Panc1 (cell line): ENCODE measurements at regions not wholly inside any gene's neighbourhood (a gene's known extent, or its start where the extent isn't known, plus 50 kb on each side); places are given as distances from the start of the nearest gene placed in this dataset.

ENCODE experiments used
- ATAC-seq: fragments of 200-7000 bp; cut with Tn5 transposase; 2 replicates; pipeline ENCODE4 v1.9.1; 2020; ENCODE audit warnings: mild to moderate bottlenecking, moderate library complexity
- BruUV-seq: library from RNA; stranded (reverse); fragments of 400-500 nt; replicated peaks from 2 replicates; lab custom pipeline; 2021; lab: Mats Ljungman, UMichigan
- CTCF ChIA-PET: fragments of 300-600 bp; sonication (Branson Sonifier 250); formaldehyde crosslinking; loops from one replicate; lab custom pipeline; 2022; ENCODE audit warnings: antibody characterized with exemption; lab: Charles Lee
- POLR2A ChIA-PET: fragments of 300-600 bp; sonication (Branson Sonifier 250); formaldehyde crosslinking; loops from one replicate; lab custom pipeline; 2022; ENCODE audit warnings: antibody characterized with exemption; lab: Charles Lee
- DNase-seq: peaks from one replicate; pipeline ENCODE4 v3.0.0-alpha.2; 2010; ENCODE audit warnings: low read depth, low spot score
- H3K27ac ChIP-seq: 2 replicates; pipeline ENCODE4 v1.5.1; 2011; ENCODE audit warnings: mild to moderate bottlenecking, low read length, inconsistent platforms
- H3K27me3 ChIP-seq: fragments of 200-500 bp; sonication (Bioruptor generic); 2 replicates; pipeline ENCODE4 v1.6.0; 2014; ENCODE audit warnings: low read length, inconsistent platforms; ENCODE audit not compliant: control insufficient read depth, insufficient read depth
- H3K36me3 ChIP-seq: fragments of 200-500 bp; sonication (Bioruptor generic); 2 replicates; pipeline ENCODE4 v1.5.1; 2014; ENCODE audit warnings: inconsistent platforms, mild to moderate bottlenecking, low read length, moderate library complexity; ENCODE audit not compliant: control insufficient read depth, insufficient read depth
- H3K4me1 ChIP-seq: 2 replicates; pipeline ENCODE4 v1.5.1; 2011; ENCODE audit warnings: inconsistent platforms, mild to moderate bottlenecking, low read length, moderate library complexity; ENCODE audit not compliant: control insufficient read depth, insufficient read depth
- H3K4me3 ChIP-seq, 2 experiments: 2 replicates each; pipeline ENCODE4 v1.5.1; 2011 to 2012; ENCODE audit warnings: low read depth in 2 of 2, low read length in 2 of 2, mild to moderate bottlenecking in 2 of 2, inconsistent platforms in 1 of 2, moderate library complexity in 1 of 2
- H3K9me3 ChIP-seq: fragments of 200-500 bp; sonication (Bioruptor generic); 2 replicates; pipeline ENCODE4 v1.5.1; 2014; ENCODE audit warnings: low read depth, mild to moderate bottlenecking, inconsistent platforms, low read length, moderate library complexity; ENCODE audit not compliant: control insufficient read depth, insufficient read depth
- POLR2AphosphoS5 ChIP-seq: IDR thresholded peaks from 2 replicates; pipeline ENCODE4 v1.6.1; 2012; ENCODE audit warnings: mild to moderate bottlenecking, low read depth, low read length, moderate library complexity
- SIN3A ChIP-seq: IDR thresholded peaks from 2 replicates; pipeline ENCODE4 v1.6.1; 2012; ENCODE audit warnings: low read depth, mild to moderate bottlenecking, low read length, moderate library complexity, borderline replicate concordance; ENCODE audit not compliant: insufficient read depth
- TCF7L2 ChIP-seq: IDR thresholded peaks from 2 replicates; pipeline ENCODE4 v1.6.1; 2011; ENCODE audit warnings: mild to moderate bottlenecking, low read depth, low read length, inconsistent platforms
- in situ Hi-C: cut with HindIII; loops from 2 replicates; pipeline ENCODE4 v1.10.0; 2016; ENCODE audit warnings: low sequenced_read_pairs, low pct_unique_long_range_greater_than_20kb
- intact Hi-C: fragments of 100-400 bp; cut with micrococcal nuclease; formaldehyde crosslinking; loops from one replicate; pipeline ENCODE4 v1.10.0; 2022; ENCODE audit not compliant: unreplicated experiment
- TF ChIP-seq, protein P1 (sequence below), 2 experiments: IDR thresholded peaks; 2 replicates each; pipeline ENCODE4 v1.6.1; 2011 to 2012; ENCODE audit warnings: low read depth in 2 of 2, control low read depth in 1 of 2, low read length in 1 of 2, mild to moderate bottlenecking in 1 of 2, moderate library complexity in 1 of 2; ENCODE audit not compliant: insufficient read depth in 1 of 2
- TF ChIP-seq, protein P2 (sequence below): fragments of 450-650 bp; IDR thresholded peaks from 2 replicates; pipeline ENCODE4 v1.5.1; 2017; ENCODE audit warnings: mild to moderate bottlenecking

DNA sequence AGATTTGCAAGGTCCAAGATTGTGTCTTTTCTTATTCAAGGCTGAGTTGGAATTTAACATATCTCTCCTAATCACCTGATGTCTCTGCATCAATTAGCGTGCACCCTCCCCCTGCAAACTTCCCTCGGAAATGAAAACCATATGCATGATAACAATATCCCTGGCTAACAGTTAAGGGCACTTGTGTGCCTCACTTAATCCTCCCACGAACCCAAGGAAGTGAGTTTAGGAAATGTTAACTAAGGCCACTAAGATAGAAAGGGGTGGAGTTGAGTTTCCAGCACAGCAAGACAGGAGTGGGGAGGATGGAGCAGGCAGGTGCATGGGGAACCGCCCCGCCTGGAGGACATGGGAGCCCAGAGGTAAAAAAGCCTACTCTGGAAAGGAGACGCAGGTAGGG is 52.4 kb upstream of the PTMA start:
- Histone ChIP-seq H3K4me3 (no peak overlapping the region), H3K27me3 (no peaks in the 10 kb centered on the region), H3K27ac (no peak overlapping the region), H3K9me3 (no peaks in the 10 kb centered on the region), H3K4me1 (no peaks in the 10 kb centered on the region), H3K36me3 (no peaks in the 10 kb centered on the region)
- ATAC-seq (no peak), DNase-seq (no peak)
- ChIA-PET POLR2A (interaction anchor here (0.6 kb wide), 1 partner anchor 13 kb away, joined by 3 read pairs; no protein-coding TSS in a partner anchor), CTCF (interaction anchor here (1.1 kb wide), 1 partner anchor 22 kb away, joined by 5 read pairs; no protein-coding TSS in a partner anchor)
- BruUV-seq, result no TSS peak
- TF ChIP-seq, protein P1, sequence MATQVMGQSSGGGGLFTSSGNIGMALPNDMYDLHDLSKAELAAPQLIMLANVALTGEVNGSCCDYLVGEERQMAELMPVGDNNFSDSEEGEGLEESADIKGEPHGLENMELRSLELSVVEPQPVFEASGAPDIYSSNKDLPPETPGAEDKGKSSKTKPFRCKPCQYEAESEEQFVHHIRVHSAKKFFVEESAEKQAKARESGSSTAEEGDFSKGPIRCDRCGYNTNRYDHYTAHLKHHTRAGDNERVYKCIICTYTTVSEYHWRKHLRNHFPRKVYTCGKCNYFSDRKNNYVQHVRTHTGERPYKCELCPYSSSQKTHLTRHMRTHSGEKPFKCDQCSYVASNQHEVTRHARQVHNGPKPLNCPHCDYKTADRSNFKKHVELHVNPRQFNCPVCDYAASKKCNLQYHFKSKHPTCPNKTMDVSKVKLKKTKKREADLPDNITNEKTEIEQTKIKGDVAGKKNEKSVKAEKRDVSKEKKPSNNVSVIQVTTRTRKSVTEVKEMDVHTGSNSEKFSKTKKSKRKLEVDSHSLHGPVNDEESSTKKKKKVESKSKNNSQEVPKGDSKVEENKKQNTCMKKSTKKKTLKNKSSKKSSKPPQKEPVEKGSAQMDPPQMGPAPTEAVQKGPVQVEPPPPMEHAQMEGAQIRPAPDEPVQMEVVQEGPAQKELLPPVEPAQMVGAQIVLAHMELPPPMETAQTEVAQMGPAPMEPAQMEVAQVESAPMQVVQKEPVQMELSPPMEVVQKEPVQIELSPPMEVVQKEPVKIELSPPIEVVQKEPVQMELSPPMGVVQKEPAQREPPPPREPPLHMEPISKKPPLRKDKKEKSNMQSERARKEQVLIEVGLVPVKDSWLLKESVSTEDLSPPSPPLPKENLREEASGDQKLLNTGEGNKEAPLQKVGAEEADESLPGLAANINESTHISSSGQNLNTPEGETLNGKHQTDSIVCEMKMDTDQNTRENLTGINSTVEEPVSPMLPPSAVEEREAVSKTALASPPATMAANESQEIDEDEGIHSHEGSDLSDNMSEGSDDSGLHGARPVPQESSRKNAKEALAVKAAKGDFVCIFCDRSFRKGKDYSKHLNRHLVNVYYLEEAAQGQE (IDR thresholded peaks at IDR 0.05; ENCODE audit: insufficient read depth in 1 of 2, low read depth in 2 of 2, low read length in 1 of 2), result no peak
- TF ChIP-seq, protein P2, sequence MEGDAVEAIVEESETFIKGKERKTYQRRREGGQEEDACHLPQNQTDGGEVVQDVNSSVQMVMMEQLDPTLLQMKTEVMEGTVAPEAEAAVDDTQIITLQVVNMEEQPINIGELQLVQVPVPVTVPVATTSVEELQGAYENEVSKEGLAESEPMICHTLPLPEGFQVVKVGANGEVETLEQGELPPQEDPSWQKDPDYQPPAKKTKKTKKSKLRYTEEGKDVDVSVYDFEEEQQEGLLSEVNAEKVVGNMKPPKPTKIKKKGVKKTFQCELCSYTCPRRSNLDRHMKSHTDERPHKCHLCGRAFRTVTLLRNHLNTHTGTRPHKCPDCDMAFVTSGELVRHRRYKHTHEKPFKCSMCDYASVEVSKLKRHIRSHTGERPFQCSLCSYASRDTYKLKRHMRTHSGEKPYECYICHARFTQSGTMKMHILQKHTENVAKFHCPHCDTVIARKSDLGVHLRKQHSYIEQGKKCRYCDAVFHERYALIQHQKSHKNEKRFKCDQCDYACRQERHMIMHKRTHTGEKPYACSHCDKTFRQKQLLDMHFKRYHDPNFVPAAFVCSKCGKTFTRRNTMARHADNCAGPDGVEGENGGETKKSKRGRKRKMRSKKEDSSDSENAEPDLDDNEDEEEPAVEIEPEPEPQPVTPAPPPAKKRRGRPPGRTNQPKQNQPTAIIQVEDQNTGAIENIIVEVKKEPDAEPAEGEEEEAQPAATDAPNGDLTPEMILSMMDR, result no peak
- no peak for TF ChIP-seq TCF7L2
- no peak for TF ChIP-seq POLR2AphosphoS5
- no peak for TF ChIP-seq SIN3A
- in situ Hi-C loops (no loop called here), intact Hi-C loops (no loop called here)
